ENCODE measurements at regions not wholly inside any gene's neighbourhood (a gene's known extent, or its start where the extent isn't known, plus 50 kb on each side); places are given as distances from the start of the nearest gene placed in this dataset.

DNA sequence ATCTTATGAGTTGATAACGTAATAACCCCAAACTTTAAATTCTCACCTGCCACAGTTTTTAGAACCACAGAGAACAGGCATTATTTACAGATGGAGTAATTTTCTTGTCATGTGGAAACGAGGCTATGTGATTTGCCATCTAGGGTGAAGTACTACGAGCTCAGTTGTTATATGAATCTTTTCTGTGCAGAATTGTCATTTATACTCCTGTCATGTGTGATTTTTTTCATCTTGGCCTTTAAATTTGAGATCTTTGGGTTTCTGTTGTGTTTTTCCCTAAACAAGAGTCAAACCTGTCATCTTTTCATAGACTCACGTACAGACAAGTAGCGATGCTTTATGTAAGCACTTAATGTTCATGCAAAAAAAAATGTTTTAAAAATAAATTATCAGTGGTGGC, 153.7 kb upstream of the TAC1 start:
- intact Hi-C loops (cut with DNase I): no loop called here
- 79 to 88% (median 82%) methylated on average over 5 of the region's 5 CpGs for WGBS, 4 donors

DNA sequence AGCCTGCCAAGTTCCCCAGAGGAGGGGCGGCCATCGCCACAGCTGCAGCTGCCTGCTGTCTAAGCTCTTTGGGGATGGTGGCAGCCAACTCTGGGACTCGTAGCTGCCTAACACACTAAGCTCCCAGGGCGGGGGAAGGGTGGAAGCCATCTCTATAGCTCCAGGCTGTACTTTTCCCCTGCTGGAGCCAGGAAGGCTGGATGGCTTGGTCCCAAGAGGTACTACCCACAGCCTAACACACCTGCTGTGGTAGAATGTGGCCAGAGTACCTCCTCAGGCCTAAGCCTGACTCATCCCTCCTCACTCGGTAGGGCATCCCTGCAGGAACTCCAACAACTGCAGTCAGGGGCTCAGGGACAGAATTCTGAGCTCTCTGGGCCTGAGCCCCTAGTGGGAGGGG, 151.7 kb upstream of the TAC1 start:
- no peak for DNase-seq
- 80 to 83% (median 82%) methylated on average over 1 to 5 of the region's 5 CpGs for WGBS, 4 donors
- TF ChIP-seq, protein P1, sequence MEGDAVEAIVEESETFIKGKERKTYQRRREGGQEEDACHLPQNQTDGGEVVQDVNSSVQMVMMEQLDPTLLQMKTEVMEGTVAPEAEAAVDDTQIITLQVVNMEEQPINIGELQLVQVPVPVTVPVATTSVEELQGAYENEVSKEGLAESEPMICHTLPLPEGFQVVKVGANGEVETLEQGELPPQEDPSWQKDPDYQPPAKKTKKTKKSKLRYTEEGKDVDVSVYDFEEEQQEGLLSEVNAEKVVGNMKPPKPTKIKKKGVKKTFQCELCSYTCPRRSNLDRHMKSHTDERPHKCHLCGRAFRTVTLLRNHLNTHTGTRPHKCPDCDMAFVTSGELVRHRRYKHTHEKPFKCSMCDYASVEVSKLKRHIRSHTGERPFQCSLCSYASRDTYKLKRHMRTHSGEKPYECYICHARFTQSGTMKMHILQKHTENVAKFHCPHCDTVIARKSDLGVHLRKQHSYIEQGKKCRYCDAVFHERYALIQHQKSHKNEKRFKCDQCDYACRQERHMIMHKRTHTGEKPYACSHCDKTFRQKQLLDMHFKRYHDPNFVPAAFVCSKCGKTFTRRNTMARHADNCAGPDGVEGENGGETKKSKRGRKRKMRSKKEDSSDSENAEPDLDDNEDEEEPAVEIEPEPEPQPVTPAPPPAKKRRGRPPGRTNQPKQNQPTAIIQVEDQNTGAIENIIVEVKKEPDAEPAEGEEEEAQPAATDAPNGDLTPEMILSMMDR (IDR thresholded peaks at IDR 0.05): no peak
- TF ChIP-seq POLR2A (IDR thresholded peaks at IDR 0.05): no peak
- Histone ChIP-seq H3K4me3 (no peak overlapping the region), H3K9me3 (replicated peaks in 1 of 3) (no peaks in the 10 kb centered on the region), H3K27me3 (no peaks in the 10 kb centered on the region), H3K4me1 (replicated peaks in 1 of 2) (no peaks in the 10 kb centered on the region), H3K36me3 (replicated peaks in 1 of 2) (no peaks in the 10 kb centered on the region), H3K27ac (no peak overlapping the region)
- intact Hi-C loops (cut with DNase I): no loop called here

More for the DNA sequence above, 153.7 kb upstream of the TAC1 start:
- Histone ChIP-seq H3K27me3 (no peaks in the 10 kb centered on the region), H3K27ac (no peak overlapping the region), H3K36me3 (replicated peaks in 1 of 2) (no peaks in the 10 kb centered on the region), H3K4me3 (no peak overlapping the region), H3K9me3 (replicated peaks in 1 of 3) (no peaks in the 10 kb centered on the region), H3K4me1 (replicated peaks in 1 of 2) (no peaks in the 10 kb centered on the region)
- no peak for DNase-seq
- TF ChIP-seq POLR2A (IDR thresholded peaks at IDR 0.05): no peak
- TF ChIP-seq, protein P1 (IDR thresholded peaks at IDR 0.05): no peak

DNA sequence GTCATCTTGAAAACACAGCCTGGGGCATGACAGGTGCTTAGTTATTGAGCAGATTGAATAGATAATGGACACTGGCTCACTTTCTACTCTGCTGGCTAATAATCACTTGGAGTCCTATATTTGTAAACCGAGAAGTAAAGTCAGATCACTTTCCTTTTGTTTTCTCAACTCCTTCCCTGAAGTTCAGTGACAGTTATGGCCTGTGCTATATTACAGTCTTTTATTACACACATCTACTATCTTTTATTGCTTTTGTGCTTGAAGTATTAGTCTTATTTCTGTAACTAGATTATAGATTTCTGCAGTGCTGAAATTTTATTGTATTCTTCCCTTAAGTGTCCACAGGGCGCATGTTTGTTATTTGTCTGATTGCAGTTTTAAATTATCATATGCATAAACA, 136.4 kb upstream of the TAC1 start:
- 81 to 84% (median 82%) methylated on average over 2 of the region's 2 CpGs for WGBS, 4 donors
- no peak for TF ChIP-seq POLR2A (IDR thresholded peaks at IDR 0.05)
- TF ChIP-seq, protein P1 (IDR thresholded peaks at IDR 0.05): no peak
- intact Hi-C loops (cut with DNase I): no loop called here

DNA sequence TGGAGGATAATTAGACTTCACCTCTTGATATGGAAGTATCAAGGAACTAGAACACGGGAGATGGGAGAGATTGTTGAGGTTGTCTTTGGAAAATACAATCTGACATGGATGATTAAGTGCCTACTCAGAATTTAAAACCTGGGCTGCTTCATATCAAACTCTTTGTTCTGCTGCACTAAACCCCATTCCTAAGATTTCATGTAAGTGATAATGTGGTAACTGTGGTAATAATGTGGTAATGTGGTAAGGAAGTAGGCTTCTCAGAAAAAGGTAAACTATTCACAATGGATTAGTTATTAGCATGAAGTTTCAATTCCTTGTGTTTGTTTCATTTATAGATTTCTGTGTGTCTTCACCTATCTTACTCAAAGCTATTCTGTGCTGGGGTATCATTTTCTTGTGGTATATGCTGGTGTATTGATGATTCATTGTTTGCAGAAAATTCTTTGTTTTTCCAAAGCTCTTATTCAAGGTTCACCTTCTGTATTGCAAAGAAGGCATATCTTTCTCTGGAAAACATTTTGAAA, 129.9 kb upstream of the TAC1 start:
- no peak for DNase-seq
- Histone ChIP-seq H3K4me3 (no peak overlapping the region), H3K27ac (no peak overlapping the region), H3K9me3 (replicated peaks in 1 of 3) (no peaks in the 10 kb centered on the region), H3K36me3 (replicated peaks in 1 of 2) (no peaks in the 10 kb centered on the region), H3K27me3 (no peaks in the 10 kb centered on the region), H3K4me1 (replicated peaks in 1 of 2) (no peaks in the 10 kb centered on the region)
- 67 to 71% (median 70%) methylated on average over 1 of the region's 1 CpG for WGBS, 4 donors
- TF ChIP-seq POLR2A (IDR thresholded peaks at IDR 0.05): no peak
- TF ChIP-seq, protein P1 (IDR thresholded peaks at IDR 0.05): no peak
- intact Hi-C loops (cut with DNase I): no loop called here

More for the DNA sequence above, 136.4 kb upstream of the TAC1 start:
- no peaks in the 10 kb centered on the region for H3K27me3 ChIP-seq
- H3K4me1 ChIP-seq (replicated peaks in 1 of 2): no peaks in the 10 kb centered on the region
- H3K27ac ChIP-seq: no peak overlapping the region
- no peak for DNase-seq
- no peak overlapping the region for H3K4me3 ChIP-seq
- no peaks in the 10 kb centered on the region for H3K36me3 ChIP-seq (replicated peaks in 1 of 2)
- H3K9me3 ChIP-seq (replicated peaks in 1 of 3): no peaks in the 10 kb centered on the region

All from adrenal gland (tissue), 9 donors.